Skin of body (tissue), 1 donor: ENCODE measurements at regions not wholly inside any gene's neighbourhood (a gene's known extent, or its start where the extent isn't known, plus 50 kb on each side); places are given as distances from the start of the nearest gene placed in this dataset.

Experiments used
- DNase-seq: peaks from one replicate; lab custom pipeline; 2025; lab: John Stamatoyannopoulos, UW

DNA sequence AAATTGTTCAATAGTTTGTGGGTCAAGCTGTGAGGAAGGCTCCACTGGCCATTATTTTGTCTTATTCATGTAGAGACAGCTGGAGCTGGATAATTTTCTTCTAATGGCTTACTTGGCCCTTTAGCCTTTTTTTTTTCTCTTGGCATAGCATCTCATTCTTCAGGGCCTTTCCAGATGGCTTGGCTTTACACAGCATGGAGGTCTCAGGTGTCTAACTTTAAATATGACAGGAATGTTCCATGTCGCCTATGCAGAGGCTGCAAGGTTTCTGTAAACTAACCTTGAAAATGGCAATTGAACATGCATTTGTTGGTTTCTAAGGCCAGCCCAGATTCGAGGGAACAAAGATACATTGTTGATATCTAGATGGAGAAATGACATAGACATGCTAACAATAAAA lies 247.9 kb upstream of the CNTN5 start:
- DNase-seq, result no peak

DNA sequence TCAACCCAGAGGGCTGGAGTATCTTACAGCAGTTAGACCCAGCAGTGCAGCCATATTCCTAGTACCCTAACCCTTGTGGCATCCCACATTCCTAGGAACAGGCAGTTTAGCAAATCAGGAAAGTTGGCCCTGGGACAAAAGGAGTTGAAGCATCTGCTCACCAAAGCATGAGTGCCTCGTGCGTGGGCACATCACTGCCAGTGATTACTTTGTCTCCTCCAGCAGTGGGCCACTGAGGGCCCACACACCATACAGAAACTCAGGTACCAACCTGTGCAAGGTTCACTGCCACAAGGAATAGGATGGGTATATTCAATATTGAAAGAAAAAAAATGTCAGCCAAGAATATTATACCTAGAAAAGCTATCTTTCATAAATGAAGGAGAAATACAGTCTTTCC lies 227.5 kb upstream of the CNTN5 start:
- DNase-seq, result no peak

DNA sequence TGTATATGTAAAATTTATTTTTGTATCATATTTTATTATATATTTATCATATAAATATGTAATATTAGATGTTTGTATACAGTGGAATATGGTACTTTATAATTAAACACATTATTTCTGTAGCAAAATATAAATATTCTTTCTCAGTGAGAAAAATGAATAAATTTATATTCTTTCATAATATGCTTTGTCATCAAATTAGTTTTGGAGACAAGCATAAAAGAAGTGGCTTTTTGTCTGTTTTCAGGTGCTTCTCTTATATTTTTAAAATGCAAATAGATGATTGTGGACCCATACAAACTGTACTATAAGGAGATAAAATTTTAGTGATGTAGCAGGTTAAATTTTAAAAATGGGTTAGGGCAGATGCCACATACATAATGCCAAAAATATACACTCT lies 222.4 kb upstream of the CNTN5 start:
- no peak for DNase-seq

DNA sequence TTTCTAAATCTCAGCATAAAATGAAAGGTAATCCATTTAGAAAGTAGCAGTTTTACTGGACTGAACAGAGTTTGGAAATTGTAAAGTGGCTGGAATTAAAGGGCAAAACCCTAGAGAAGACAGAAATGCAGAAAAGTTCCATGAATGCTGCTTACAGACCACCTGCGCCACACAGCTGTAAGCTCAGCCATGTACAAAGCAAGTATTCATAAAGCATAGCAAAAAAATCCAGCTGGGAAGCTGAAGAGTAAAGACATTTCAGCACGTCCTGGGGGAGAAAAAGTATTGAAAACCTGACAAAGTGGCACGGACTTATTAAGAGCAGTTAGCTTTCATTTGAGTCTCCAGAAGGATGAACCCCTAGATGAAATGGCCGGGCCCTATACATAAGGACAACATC lies 220.1 kb upstream of the CNTN5 start:
- no peak for DNase-seq

GRCh38 chr11:98828986-98829708 lies 191.6 kb upstream of the CNTN5 start:
- no peak for DNase-seq

DNA sequence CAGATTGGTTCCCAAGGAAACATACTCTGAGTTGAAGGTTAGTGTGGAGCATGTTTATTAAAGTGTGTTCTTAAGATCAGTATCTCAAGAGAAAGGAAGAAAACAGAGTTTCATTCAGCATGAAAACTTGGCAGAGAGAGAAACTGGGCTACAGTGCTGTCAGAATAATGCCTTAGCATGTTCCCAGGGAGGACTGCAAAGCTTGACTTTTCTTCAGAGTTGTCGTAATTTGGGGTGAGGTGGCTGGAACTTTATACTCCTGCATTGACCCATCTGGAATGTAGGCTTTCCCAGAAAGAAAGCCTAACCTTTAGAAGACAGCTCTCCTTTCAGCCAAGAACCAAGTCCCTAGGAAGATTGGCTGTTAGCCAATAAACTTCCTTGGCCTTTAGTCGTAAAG lies 190.8 kb upstream of the CNTN5 start:
- DNase-seq, result no peak

- no peak for DNase-seq
Observed at GRCh38 chr11:98834776-98835175, 186.0 kb upstream of the CNTN5 start.

GRCh38 chr11:98835335-98835734 lies 185.4 kb upstream of the CNTN5 start:
- DNase-seq, result no peak

GRCh38 chr11:98836156-98836555 lies 184.6 kb upstream of the CNTN5 start:
- no peak for DNase-seq

DNA sequence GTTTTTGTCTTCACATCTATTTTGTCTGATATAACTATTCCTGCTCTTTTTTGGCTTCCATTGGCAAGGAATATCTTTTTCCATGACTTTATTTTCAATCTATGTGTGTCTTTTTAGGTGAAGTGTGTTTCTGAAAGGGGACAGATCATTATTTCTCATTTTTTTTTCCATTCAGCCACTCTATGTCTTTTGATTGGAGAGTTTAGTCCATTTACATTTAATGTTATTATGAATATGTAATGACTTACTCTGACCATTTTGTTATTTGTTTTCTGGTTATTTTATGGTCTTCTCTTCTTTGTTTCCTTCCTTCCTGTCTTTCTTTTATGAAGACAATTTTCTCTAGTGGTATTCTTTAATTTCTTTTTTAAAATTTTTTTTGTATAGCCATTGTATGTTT lies 178.6 kb upstream of the CNTN5 start:
- DNase-seq, result no peak

DNA sequence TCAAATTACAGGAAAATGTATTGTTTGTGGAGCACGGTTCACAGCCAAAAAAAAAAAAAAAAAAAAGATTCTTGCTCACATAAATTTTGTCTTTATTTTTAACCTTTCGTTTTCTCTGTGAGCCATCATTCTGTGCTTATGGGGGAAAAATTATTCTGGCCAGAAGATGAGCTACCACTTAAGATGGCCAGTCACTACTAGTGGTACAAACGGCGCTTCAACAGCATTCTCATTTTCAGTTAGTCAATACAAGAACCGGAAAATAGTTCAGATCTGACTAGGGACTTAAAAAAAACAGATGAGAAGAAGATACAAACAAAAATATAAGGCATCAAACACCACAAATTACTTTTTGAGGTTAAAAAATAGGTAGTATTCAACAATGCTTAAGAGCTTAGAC lies 158.6 kb upstream of the CNTN5 start:
- no peak for DNase-seq

DNA sequence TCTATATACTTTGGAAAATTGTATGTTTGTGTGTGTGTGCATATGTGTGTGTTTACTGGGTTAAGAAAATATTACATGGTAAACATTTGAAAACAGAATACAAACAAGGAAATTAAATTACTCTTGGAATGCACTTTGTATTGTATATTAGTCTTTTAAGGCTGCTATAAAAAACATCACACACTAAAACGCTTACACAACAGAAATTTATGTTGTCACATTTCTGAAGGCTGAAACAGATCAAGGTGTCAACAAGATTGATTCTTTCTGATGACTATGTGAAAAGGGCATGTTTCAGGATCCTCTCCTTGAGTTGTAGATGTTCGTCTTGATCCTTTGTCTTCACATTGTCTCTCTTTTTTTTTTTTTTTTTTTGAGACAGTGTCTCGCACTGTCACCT lies 149.1 kb upstream of the CNTN5 start:
- DNase-seq, result no peak

- no peak for DNase-seq
Observed at GRCh38 chr11:98874050-98874449, 146.7 kb upstream of the CNTN5 start.

- no peak for DNase-seq
Observed at GRCh38 chr11:98895936-98896335, 124.8 kb upstream of the CNTN5 start.

DNA sequence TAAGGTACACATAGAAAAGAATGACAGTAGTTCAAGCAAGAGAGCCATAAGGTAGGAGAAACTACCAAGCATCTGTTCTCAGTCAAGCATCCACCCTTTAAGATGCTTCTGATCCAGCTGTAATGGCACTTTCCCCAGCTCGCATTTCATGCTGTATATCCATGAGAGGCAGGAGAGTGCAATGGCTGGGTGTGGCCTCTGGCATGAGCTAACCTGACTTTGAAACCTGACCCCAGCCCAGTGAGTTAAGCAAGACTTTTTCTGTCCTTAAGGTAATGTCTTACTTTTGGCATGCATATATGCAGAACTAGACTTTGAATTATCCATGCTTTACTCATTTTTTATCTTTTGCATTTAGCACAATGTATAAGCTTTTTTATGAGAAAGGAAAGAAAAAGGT lies 79.8 kb upstream of the CNTN5 start:
- DNase-seq, result no peak

DNA sequence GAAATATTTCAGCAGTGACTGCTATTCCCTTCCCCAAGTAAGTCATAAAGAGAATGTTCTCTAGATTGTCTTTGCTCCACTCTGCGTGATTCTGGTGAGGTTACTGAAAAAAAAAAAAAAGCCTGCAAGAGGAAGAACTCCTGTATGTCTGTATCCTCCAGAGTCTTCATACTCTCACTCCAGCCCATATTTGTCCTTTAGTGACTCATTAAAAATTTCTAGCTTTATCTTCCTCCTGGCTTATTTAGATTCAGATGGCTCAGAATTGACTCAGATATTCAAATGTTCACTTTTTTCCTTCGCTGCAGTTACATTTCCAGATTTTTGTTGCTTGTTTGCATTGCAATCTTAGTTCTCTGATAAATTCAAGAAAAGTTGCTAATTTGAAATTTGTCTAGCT lies 76.3 kb upstream of the CNTN5 start:
- no peak for DNase-seq

DNA sequence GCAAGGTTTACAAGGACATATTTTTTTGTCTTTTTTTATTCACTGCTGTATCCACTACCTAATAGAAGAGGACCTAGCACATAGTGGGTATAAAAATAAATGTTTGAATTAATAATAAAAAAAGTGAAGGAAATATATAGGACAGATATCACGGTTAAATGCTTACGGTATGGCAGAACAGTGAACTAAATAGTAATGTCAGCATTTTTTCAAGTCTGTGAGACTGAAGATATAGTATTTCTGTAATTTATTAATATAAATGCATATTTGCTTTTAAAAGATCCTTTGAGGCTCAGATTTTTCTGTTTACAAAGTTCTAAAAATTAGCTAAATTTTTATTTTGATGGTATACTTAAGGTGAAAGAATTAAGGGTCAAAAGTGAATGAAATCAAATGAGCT lies 68.6 kb upstream of the CNTN5 start:
- DNase-seq, result no peak

GRCh38 chr11:98955551-98955950 lies 65.2 kb upstream of the CNTN5 start:
- DNase-seq, result no peak

- DNase-seq, result no peak
Observed at GRCh38 chr11:98964146-98964545, 56.6 kb upstream of the CNTN5 start.

DNA sequence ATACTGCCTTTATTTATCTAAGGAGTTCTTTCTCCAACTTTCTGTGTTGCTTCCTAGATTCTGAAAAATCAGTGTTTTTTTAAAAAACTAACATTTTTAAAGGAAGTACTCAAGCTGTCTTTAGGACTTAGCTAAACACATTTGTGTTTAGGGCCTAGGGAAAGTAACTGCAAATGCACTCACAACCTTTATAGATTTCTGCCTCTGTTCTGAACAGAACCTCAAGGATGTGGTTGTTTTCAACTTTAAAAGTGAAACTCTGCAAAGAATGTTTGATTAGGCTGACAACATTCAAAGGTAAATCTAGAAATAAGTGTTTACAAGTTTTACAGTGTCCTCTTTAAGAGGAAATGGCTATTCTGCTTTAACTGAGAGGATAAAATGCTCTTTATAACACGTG lies 55.4 kb upstream of the CNTN5 start:
- no peak for DNase-seq

DNA sequence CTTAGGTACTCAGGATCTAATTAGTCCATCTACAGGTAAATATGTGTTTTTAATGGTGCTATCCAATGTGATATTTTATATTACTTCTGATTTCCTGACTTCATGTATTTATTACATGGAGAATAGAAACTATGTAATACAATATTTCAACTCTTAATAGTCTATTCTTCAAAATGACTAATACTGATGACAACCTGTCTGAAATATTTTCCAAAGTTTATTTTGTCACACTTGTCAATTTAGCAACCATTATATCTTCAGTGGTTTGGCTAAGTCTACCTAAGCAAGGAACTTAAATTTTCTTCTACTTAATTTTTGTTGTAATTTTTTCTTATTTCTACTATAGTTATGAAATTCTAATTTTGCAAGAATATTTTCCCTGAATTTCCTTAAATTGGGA lies 55.0 kb upstream of the CNTN5 start:
- no peak for DNase-seq

- DNase-seq, result no peak
Observed at GRCh38 chr11:98967005-98967404, 53.7 kb upstream of the CNTN5 start.
